ENCODE measurements at regions not wholly inside any gene's neighbourhood (a gene's known extent, or its start where the extent isn't known, plus 50 kb on each side); places are given as distances from the start of the nearest gene placed in this dataset.

GRCh38 chr1:244960904-244961303, 96.6 kb upstream of the HNRNPU start:
- H3K4me1 Mint-ChIP-seq: peaks cover 17% of the 10 kb centered on the region
- no peaks in the 10 kb centered on the region for H3K9me3 Mint-ChIP-seq
- H3K27me3 Mint-ChIP-seq (ENCODE audit: insufficient read depth, low read depth, poor library complexity): no peaks in the 10 kb centered on the region
- Histone ChIP-seq H3K4me1 (ENCODE audit: insufficient read depth) (peaks cover 4% of the 10 kb centered on the region; the same call in 1 of the 2 replicates), H3F3A (replicated peaks; ENCODE audit: low read depth) (no peaks in the 10 kb centered on the region), H4K20me1 (replicated peaks; ENCODE audit: insufficient read depth) (no peaks in the 10 kb centered on the region), H3K36me3 (ENCODE audit: insufficient read depth) (no peaks in the 10 kb centered on the region), H3K79me2 (replicated peaks; ENCODE audit: insufficient read depth) (no peaks in the 10 kb centered on the region), H3K4me2 (no peak overlapping the region), H3K9me2 (ENCODE audit: insufficient read depth) (no peaks in the 10 kb centered on the region), H2AFZ (0 out of 2 replicates have a peak overlapping the region, but pooled peaks have one; percentile 15), H3K27ac (ENCODE audit: low read depth) (no peak overlapping the region), H3K27me3 (ENCODE audit: insufficient read depth) (no peaks in the 10 kb centered on the region), H3K4me3 (no peak overlapping the region)
- H3K36me3 Mint-ChIP-seq (ENCODE audit: low read depth): no peaks in the 10 kb centered on the region
- H3K4me3 Mint-ChIP-seq: no peak overlapping the region
- ATAC-seq (no peak), DNase-seq (ENCODE audit: low spot score) (no peak)
- H3K27ac Mint-ChIP-seq: no peak overlapping the region
- TF ChIP-seq REST (IDR thresholded peaks at IDR 0.05; ENCODE audit: unreplicated experiment) (no peak), CTCF (conservative IDR thresholded peaks at IDR 0.05; ENCODE audit: low read depth in 2 of 2) (no peak), ZNF462 (CRISPR knock-in tag; IDR thresholded peaks at IDR 0.05) (no peak), ZNF114 (CRISPR knock-in tag; IDR thresholded peaks at IDR 0.05) (no peak), CREB1 (CRISPR knock-in tag; IDR thresholded peaks at IDR 0.05; ENCODE audit: low read depth) (no peak)
